BJ (cell line): ENCODE measurements at regions not wholly inside any gene's neighbourhood (a gene's known extent, or its start where the extent isn't known, plus 50 kb on each side); places are given as distances from the start of the nearest gene placed in this dataset.

Experiments
- CTCF ChIA-PET: fragments of 350-600 bp; formaldehyde crosslinking; extraction: SDS; loops from one replicate; lab custom pipeline; 2021; ENCODE audit warnings: antibody characterized with exemption, inconsistent platforms; lab: Yijun Ruan, JAX
- POLR2A ChIA-PET: fragments of 300-600 bp; sonication (Branson Sonifier 250); formaldehyde crosslinking; extraction: SDS; loops from one replicate; lab custom pipeline; 2021; ENCODE audit warnings: antibody characterized with exemption; lab: Charles Lee
- DNase-seq: peaks from one replicate; pipeline ENCODE4 v3.0.0-alpha.2; 2011; ENCODE audit warnings: low read depth
- H3K27me3 ChIP-seq: 2 replicates; pipeline ENCODE4 v1.6.0; 2011; ENCODE audit warnings: low read length; ENCODE audit not compliant: control insufficient read depth, insufficient read depth
- H3K36me3 ChIP-seq: 2 replicates; pipeline ENCODE4 v1.5.1; 2011; ENCODE audit warnings: low read length; ENCODE audit not compliant: control insufficient read depth, insufficient read depth
- H3K4me3 ChIP-seq: 2 replicates; pipeline ENCODE4 v1.5.1; 2011; ENCODE audit warnings: low read depth, mild to moderate bottlenecking, control low read depth, low read length
- TF ChIP-seq, protein P1 (sequence below): IDR thresholded peaks from 2 replicates; pipeline ENCODE4 v1.5.1; 2011; ENCODE audit warnings: low read depth, mild to moderate bottlenecking, control low read depth, inconsistent platforms, low read length, moderate library complexity; ENCODE audit not compliant: insufficient read depth

DNA sequence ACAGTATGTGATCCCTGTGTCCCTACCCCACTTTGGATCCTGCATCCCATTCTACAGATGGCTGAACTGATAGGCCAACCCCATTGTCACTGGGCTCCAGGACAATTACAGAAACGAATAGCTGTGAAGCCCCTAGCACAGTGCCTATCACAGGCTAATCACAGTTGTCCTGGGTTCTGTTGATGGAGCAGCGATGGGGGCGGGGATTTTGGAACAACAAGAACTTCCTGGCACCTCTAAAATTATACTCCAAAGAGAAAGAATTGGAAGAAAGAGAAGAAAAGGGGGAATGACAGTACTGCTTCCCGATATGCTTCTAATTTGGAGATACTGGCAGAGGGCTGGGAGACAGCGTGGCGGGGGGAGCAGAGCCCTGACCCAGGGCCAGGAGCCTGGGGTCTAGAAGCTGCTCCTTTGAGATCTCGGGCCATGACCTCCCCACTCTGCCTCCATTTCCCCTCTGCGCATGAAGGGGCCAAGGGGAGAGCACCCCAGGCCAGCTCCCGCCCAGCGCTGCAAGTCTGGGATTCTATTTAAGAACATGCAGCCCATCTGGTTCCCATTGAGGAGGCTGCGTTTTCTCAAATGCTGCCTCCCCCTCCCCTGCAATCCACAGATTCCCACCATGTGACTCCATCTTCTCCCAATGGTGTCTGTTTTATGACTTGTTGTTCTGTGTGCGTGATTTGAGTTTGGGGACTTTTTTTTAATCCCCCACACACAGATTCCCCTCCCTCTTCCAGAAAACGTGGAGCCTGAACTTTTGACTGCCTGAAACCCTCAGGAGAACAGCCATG is 202.7 kb downstream of the CYP26B1 start:
- Histone ChIP-seq H3K4me3 (no peak overlapping the region), H3K36me3 (peaks cover 1% of the 10 kb centered on the region; the same call in 1 of the 2 replicates), H3K27me3 (no peaks in the 10 kb centered on the region)
- peak; percentile 58 for DNase-seq
- ChIA-PET CTCF (interaction anchor here (1.1 to 2.0 kb wide), 2 partner anchors 22 to 143 kb away, joined by 4 read pairs; no protein-coding TSS in a partner anchor), POLR2A (interaction anchor here (0.6 kb wide), 1 partner anchor 166 kb away, joined by 3 read pairs; no protein-coding TSS in a partner anchor)
- TF ChIP-seq, protein P1, sequence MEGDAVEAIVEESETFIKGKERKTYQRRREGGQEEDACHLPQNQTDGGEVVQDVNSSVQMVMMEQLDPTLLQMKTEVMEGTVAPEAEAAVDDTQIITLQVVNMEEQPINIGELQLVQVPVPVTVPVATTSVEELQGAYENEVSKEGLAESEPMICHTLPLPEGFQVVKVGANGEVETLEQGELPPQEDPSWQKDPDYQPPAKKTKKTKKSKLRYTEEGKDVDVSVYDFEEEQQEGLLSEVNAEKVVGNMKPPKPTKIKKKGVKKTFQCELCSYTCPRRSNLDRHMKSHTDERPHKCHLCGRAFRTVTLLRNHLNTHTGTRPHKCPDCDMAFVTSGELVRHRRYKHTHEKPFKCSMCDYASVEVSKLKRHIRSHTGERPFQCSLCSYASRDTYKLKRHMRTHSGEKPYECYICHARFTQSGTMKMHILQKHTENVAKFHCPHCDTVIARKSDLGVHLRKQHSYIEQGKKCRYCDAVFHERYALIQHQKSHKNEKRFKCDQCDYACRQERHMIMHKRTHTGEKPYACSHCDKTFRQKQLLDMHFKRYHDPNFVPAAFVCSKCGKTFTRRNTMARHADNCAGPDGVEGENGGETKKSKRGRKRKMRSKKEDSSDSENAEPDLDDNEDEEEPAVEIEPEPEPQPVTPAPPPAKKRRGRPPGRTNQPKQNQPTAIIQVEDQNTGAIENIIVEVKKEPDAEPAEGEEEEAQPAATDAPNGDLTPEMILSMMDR, result no peak

DNA sequence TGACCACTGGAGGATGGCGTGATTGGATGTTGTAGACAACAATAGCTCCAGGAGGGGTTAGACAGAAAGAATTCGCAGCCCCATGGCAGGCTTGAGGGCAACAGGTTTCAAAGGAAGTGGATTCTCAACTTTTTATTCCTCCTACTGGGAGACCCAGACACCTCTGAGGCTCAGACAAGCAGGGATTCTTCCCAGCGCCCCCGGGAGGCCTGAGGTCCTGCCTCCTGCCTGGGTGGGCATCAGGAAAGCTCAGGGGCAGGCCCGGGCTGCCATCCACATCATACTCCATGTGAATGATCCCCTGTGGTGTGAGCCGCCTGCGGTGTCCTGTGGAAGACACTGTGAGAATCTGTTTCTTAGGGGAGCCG is 203.5 kb downstream of the CYP26B1 start:
- POLR2A ChIA-PET, result no interaction called here
- H3K36me3 ChIP-seq, result no peaks in the 10 kb centered on the region
- no peak for DNase-seq
- CTCF ChIA-PET, result interaction anchor here (1.1 to 2.0 kb wide), 2 partner anchors 21 to 142 kb away, joined by 4 read pairs; no protein-coding TSS in a partner anchor
- H3K27me3 ChIP-seq, result no peaks in the 10 kb centered on the region
- H3K4me3 ChIP-seq, result no peak overlapping the region
- TF ChIP-seq, protein P1, result no peak

DNA sequence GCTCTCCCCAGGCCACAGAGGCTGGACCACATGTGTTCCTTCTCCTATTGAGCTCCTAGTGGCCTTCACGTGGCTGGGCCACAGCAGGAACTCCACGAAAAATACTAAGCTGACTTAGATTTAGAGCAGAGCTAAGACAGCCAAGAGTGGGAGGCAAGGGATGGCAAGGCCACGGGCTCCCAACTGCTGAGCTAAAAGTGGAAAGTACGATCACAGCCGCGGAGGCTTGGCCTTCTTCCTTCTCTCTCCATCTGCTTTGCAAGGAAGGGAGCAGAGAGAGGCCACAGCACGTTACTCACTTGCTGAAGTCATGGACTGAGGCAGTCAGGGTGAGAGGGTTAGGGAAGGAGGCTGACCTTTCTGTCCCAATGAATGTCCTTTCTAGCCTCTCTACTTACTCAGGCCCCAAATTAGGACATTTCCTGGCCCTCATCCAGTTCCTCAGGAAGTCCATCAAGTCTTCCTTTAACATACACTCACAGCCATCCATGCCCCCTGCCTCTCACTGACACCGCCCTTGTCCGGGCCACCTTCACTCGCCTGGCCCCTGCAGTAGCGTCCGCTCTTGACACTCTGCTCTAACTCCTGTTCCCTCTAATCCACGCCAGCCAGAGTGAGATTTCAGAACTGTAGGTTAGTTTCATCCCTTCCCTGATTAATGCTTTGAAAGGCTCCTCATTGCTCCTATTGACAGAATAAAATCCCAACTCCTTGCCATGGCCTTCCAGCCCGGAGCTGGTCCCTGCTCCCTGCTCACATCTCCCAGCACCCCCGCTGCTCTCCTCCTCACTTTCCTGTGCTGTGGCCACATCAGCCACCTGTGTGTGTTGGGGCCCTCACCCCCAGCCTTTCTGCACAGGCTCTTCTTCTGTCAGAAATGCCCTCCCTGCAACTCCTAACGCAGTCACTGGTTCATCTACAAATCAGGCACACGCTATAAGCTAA is 204.2 kb downstream of the CYP26B1 start:
- Histone ChIP-seq H3K36me3 (no peaks in the 10 kb centered on the region), H3K27me3 (no peaks in the 10 kb centered on the region), H3K4me3 (no peak overlapping the region)
- CTCF ChIA-PET, result interaction anchor here (1.1 kb wide), 1 partner anchor 48 kb away, joined by 4 read pairs; no protein-coding TSS in a partner anchor
- TF ChIP-seq, protein P1, result no peak
- POLR2A ChIA-PET, result no interaction called here
- no peak for DNase-seq

DNA sequence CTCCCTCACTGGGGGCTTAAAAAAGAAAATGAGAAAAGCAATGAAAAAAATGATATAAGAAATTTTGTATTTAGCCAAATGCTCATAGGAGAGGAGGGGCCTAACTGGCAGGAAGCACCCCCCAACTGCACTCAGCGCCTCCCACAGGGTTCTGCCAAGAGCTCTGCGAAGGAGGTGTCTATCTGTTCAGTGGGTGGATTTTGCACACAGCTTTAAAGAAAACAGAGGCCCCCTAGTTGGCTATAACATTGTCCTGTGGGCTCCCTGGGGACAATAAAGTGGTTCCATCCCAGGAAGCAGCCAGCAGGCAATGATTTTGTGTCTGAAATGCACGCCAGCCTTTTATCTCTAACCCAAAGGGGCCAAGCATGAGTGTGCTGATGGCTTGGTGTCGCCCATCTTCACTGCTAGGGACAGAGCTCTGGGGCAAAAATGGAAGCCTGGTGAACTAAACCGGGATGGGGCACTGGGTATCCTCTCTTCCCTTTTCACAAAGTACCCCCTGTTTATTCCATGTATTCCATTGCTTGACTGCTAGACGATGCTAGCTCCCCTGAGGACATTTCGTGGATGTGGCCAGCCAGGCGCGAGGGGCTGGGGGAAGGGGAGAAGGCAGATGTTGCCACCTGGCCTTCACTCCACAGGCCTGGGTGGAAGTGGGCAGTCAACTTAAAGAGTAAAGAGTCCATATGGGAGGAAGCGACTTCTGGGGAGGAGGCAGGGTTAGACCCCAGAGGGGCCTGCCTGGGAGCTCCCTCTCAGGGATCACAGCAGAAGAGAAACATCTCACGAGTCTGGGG is 205.7 kb downstream of the CYP26B1 start:
- Histone ChIP-seq H3K4me3 (no peak overlapping the region), H3K27me3 (no peaks in the 10 kb centered on the region), H3K36me3 (no peaks in the 10 kb centered on the region)
- ChIA-PET CTCF (interaction anchor here (0.6 to 1.4 kb wide), 6 partner anchors 9 to 144 kb away, joined by 3 to 4 read pairs (median 3); no protein-coding TSS in a partner anchor), POLR2A (no interaction called here)
- TF ChIP-seq, protein P1, result no peak
- no peak for DNase-seq
